ENCODE measurements at regions not wholly inside any gene's neighbourhood (a gene's known extent, or its start where the extent isn't known, plus 50 kb on each side); places are given as distances from the start of the nearest gene placed in this dataset.
"Not testable (repeated sequence)": the region's sequence is repeated elsewhere in the genome, so short reads cannot be mapped to it uniquely, and the experiment has no call there.

- no peaks in the 10 kb centered on the region for H3K4me1 ChIP-seq (ENCODE audit: low read depth)
- no peak for TF ChIP-seq CTCF (IDR thresholded peaks at IDR 0.05; ENCODE audit: low read depth, low read length)
- no peaks in the 10 kb centered on the region for H3K36me3 ChIP-seq
- H3K27me3 ChIP-seq: no peaks in the 10 kb centered on the region
- no peaks in the 10 kb centered on the region for H3K9me3 ChIP-seq (ENCODE audit: low read depth)
- no peak overlapping the region for H3K27ac ChIP-seq
- H3K4me3 ChIP-seq: no peak overlapping the region
- no peak for DNase-seq (ENCODE audit: low read depth in 1 of 2, low spot score in 1 of 2)
These were observed 57.8 kb downstream of the OR2B2 start for GRCh38 chr6:27854421-27854820.

- Histone ChIP-seq H3K4me1 (ENCODE audit: low read depth) (no peaks in the 10 kb centered on the region), H3K36me3 (no peaks in the 10 kb centered on the region), H3K27ac (no peak overlapping the region), H3K9me3 (ENCODE audit: low read depth) (no peaks in the 10 kb centered on the region), H3K4me3 (no peak overlapping the region), H3K27me3 (no peaks in the 10 kb centered on the region)
- TF ChIP-seq CTCF (IDR thresholded peaks at IDR 0.05; ENCODE audit: low read depth, low read length): no peak
- no peak for DNase-seq (ENCODE audit: low read depth in 1 of 2, low spot score in 1 of 2)
These were observed 60.8 kb downstream of the OR2B2 start for GRCh38 chr6:27851440-27851839.

DNA sequence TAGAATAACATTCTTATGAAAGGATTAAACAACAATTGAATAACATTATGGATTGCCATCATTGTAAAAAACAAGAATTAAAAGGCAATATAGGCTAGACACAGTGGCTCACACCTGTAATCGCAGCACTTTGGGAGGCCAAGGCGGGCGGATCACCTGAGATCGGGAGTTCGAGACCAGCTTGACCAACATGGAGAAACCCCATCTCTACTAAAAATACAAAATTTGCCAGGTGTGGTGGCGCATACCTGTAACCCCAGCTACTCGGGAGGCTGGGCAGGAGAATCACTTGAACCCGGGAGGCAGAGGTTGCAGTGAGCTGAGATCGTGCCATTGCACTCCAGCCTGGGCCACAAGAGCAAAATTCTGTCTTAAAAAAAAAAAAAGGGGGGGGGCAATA lies 63.2 kb downstream of the OR2B2 start:
- not testable (repeated sequence) for H3K9me3 ChIP-seq (ENCODE audit: low read depth); H3K4me1 ChIP-seq (ENCODE audit: low read depth); H3K27me3 ChIP-seq; H3K36me3 ChIP-seq; H3K4me3 ChIP-seq; H3K27ac ChIP-seq; DNase-seq (ENCODE audit: low read depth in 1 of 2, low spot score in 1 of 2)

DNA sequence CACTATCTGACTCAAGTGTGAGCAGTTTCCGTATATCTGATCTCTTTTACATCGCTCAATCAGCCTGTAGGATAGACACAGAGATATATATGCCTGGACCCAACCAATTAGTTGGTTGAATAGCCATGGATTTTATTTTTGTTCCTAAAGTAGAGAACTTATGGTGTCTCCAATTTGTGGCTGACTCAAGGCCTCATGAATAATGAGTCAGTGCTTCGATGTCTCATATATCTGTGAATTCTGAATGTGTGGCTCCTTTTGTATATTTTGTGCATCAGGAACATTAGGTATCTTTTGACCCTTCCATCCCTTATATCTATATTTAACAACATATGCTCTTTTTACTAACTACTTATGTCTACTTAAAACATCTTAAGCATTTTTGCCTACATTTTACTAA lies 64.5 kb downstream of the OR2B2 start:
- Histone ChIP-seq H3K27ac (no peak overlapping the region), H3K9me3 (ENCODE audit: low read depth) (no peaks in the 10 kb centered on the region), H3K36me3 (no peaks in the 10 kb centered on the region), H3K4me1 (ENCODE audit: low read depth) (no peaks in the 10 kb centered on the region), H3K27me3 (no peaks in the 10 kb centered on the region), H3K4me3 (no peak overlapping the region)
- TF ChIP-seq CTCF (IDR thresholded peaks at IDR 0.05; ENCODE audit: low read depth, low read length): no peak
- DNase-seq (ENCODE audit: low read depth in 1 of 2, low spot score in 1 of 2): no peak

- DNase-seq (ENCODE audit: low read depth in 1 of 2, low spot score in 1 of 2): no peak
- H3K27ac ChIP-seq: no peak overlapping the region
- TF ChIP-seq CTCF (IDR thresholded peaks at IDR 0.05; ENCODE audit: low read depth, low read length): no peak
- no peaks in the 10 kb centered on the region for H3K9me3 ChIP-seq (ENCODE audit: low read depth)
- no peaks in the 10 kb centered on the region for H3K36me3 ChIP-seq
- H3K4me1 ChIP-seq (ENCODE audit: low read depth): peaks cover 9% of the 10 kb centered on the region
- no peaks in the 10 kb centered on the region for H3K27me3 ChIP-seq
- H3K4me3 ChIP-seq: no peak overlapping the region
These were observed 71.6 kb downstream of the OR2B2 start for GRCh38 chr6:27840572-27840971.

DNA sequence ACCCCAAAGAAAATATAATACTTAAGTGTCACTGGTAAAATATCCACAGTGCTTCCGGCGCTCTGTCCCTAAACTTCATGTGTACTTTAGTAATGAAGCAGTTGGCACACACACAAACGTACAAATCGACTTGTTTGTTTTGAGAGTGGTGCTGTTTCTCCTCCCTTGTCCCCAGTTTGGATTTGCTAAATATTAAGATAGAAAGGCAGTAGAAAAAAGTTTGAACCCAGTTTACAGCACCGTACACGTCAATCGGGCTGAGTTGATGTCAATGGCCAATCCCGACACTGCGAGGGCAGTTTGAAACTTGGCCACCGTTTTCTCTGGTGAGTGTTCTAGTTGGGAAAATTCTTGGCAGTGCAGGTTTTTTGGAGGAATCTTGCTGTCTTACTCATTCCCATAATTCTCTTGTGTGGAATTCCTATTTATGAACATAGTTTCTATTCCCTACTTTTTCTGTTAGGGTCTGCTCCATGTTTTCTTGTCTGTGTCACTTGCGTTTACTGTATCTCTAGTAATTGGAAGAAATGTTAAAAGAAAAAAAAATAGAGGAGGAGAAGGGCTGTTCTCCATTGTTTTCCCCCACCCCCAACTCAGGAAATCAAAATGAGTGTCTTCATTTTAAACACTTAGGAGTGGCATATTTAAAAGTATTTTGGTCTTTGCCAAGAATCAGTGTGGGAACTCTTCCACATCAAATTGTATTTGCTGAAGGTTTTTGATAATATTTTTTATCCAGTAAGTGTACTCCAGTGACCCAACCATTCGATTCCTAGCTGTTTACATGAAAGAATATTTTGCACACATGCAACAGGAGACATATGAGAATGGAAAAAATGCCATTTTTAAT lies 72.3 kb downstream of the OR2B2 start:
- no peak for TF ChIP-seq CTCF (IDR thresholded peaks at IDR 0.05; ENCODE audit: low read depth, low read length)
- Histone ChIP-seq H3K36me3 (no peaks in the 10 kb centered on the region), H3K4me3 (peak overlapping the region; percentile 38), H3K4me1 (ENCODE audit: low read depth) (peaks cover 15% of the 10 kb centered on the region), H3K27me3 (no peaks in the 10 kb centered on the region), H3K9me3 (ENCODE audit: low read depth) (no peaks in the 10 kb centered on the region), H3K27ac (peak overlapping the region; percentile 97)
- peak; percentile 21 to 76 for DNase-seq (ENCODE audit: low read depth in 1 of 2, low spot score in 1 of 2)
